Esophagus muscularis mucosa (tissue), 4 donors: ENCODE measurements at regions not wholly inside any gene's neighbourhood (a gene's known extent, or its start where the extent isn't known, plus 50 kb on each side); places are given as distances from the start of the nearest gene placed in this dataset.

ENCODE experiments used
- DNase-seq: peaks from one replicate; pipeline ENCODE4 v3.0.0-alpha.2; 2017; ENCODE audit errors: extremely low spot score
- H3K27ac ChIP-seq, 4 donors: fragments of 200-600 bp; sonication (generic); replicated peaks in 1 of 4; 1 replicate in 3 of 4; 2 replicates in 1 of 4; pipeline ENCODE4 v1.5.1; 2016 to 2019; ENCODE audit warnings: mild to moderate bottlenecking in 1 of 4
- H3K27me3 ChIP-seq, 4 donors: fragments of 200-600 bp; sonication (generic); one replicate each; pipeline versions ENCODE4 v1.5.1 to v1.6.0; 2016 to 2019
- H3K36me3 ChIP-seq, 4 donors: fragments of 200-600 bp; sonication (generic); one replicate each; pipeline ENCODE4 v1.5.1; 2016 to 2019
- H3K4me1 ChIP-seq, 4 donors: fragments of 200-600 bp; sonication (generic); one replicate each; pipeline ENCODE4 v1.5.1; 2016 to 2019
- H3K4me3 ChIP-seq, 4 donors: fragments of 200-600 bp; sonication (generic); 1 replicate in 2 of 4; 2 replicates in 2 of 4; pipeline ENCODE4 v1.5.1; 2016 to 2019; ENCODE audit warnings: mild to moderate bottlenecking in 4 of 4, moderate library complexity in 1 of 4
- H3K9me3 ChIP-seq, 4 donors: fragments of 200-600 bp; sonication (generic); 1 replicate in 3 of 4; 2 replicates in 1 of 4; pipeline ENCODE4 v1.5.1; 2016 to 2019
- CTCF ChIP-seq, 3 experiments: fragments of 200-600 bp in 2 of 3; fragments of 450-650 bp in 1 of 3; sonication (generic) in 2 of 3; IDR thresholded peaks; one replicate each; pipeline ENCODE4 v1.5.1; 2017 to 2019; ENCODE audit warnings: antibody characterized with exemption in 3 of 3, mild to moderate bottlenecking in 2 of 3, moderate library complexity in 1 of 3
- EP300 ChIP-seq: sonication (generic); formaldehyde crosslinking; IDR thresholded peaks from one replicate; pipeline ENCODE4 v1.6.1; 2017; ENCODE audit warnings: antibody characterized with exemption
- POLR2A ChIP-seq: fragments of 450-650 bp; IDR thresholded peaks from one replicate; pipeline ENCODE4 v1.6.1; 2017; ENCODE audit warnings: antibody characterized with exemption, moderate library complexity, mild to moderate bottlenecking, low read depth
- POLR2AphosphoS5 ChIP-seq, 2 donors: sonication (generic); formaldehyde crosslinking; IDR thresholded peaks; one replicate each; pipeline ENCODE4 v1.6.1; 2017; ENCODE audit warnings: antibody characterized with exemption in 2 of 2
- WGBS: methylation state at CpG from one replicate; pipeline ENCODE4 v1.1.5; 2018; 5-methylcytosine and 5-hydroxymethylcytosine counted together
- intact Hi-C: fragments of 100-400 bp; cut with DNase I; formaldehyde crosslinking; loops from one replicate; pipeline ENCODE4 v1.15.1; 2023

GRCh38 chr20:60170116-60170515 lies 211.9 kb downstream of the CDH26 start:
- H3K9me3 ChIP-seq, result no peaks in the 10 kb centered on the region
- H3K4me1 ChIP-seq, result no peaks in the 10 kb centered on the region
- no peaks in the 10 kb centered on the region for H3K27me3 ChIP-seq
- no peak overlapping the region for H3K4me3 ChIP-seq
- TF ChIP-seq POLR2A (no peak), CTCF (IDR thresholded peaks at IDR 0.05) (no peak), POLR2AphosphoS5 (IDR thresholded peaks at IDR 0.05) (no peak), EP300 (no peak)
- DNase-seq, result no peak
- H3K27ac ChIP-seq, result no peak overlapping the region
- no peaks in the 10 kb centered on the region for H3K36me3 ChIP-seq
- whole genome bisulfite sequencing, result 79% methylated on average over 3 of the region's 3 CpGs
- intact Hi-C loops, result no loop called here

- intact Hi-C loops, result no loop called here
- H3K36me3 ChIP-seq, result no peaks in the 10 kb centered on the region
- no peak for DNase-seq
- H3K4me1 ChIP-seq, result no peaks in the 10 kb centered on the region
- H3K4me3 ChIP-seq, result no peak overlapping the region
- H3K27ac ChIP-seq, result no peak overlapping the region
- TF ChIP-seq CTCF (IDR thresholded peaks at IDR 0.05) (no peak), POLR2A (no peak), EP300 (no peak), POLR2AphosphoS5 (IDR thresholded peaks at IDR 0.05) (no peak)
- no peaks in the 10 kb centered on the region for H3K27me3 ChIP-seq
- H3K9me3 ChIP-seq, result no peaks in the 10 kb centered on the region
These were observed 213.1 kb downstream of the CDH26 start for GRCh38 chr20:60171313-60171712.

GRCh38 chr20:60171738-60172137 lies 213.5 kb downstream of the CDH26 start:
- Histone ChIP-seq H3K27ac (no peak overlapping the region), H3K36me3 (no peaks in the 10 kb centered on the region), H3K9me3 (no peaks in the 10 kb centered on the region), H3K4me1 (no peaks in the 10 kb centered on the region), H3K4me3 (no peak overlapping the region), H3K27me3 (no peaks in the 10 kb centered on the region)
- 80% methylated on average over 4 of the region's 4 CpGs for WGBS
- no peak for TF ChIP-seq POLR2AphosphoS5 (IDR thresholded peaks at IDR 0.05)
- TF ChIP-seq POLR2A, result no peak
- TF ChIP-seq CTCF (IDR thresholded peaks at IDR 0.05), result no peak
- TF ChIP-seq EP300, result no peak
- DNase-seq, result no peak
- intact Hi-C loops, result no loop called here

- intact Hi-C loops, result no loop called here
- Histone ChIP-seq H3K9me3 (no peaks in the 10 kb centered on the region), H3K4me3 (no peak overlapping the region), H3K36me3 (no peaks in the 10 kb centered on the region), H3K27ac (no peak overlapping the region), H3K4me1 (no peaks in the 10 kb centered on the region), H3K27me3 (peaks cover 0 to 2% (median 0%) of the 10 kb centered on the region in 4 donors)
- peak; percentile 39 for DNase-seq
- TF ChIP-seq POLR2AphosphoS5 (IDR thresholded peaks at IDR 0.05) (no peak), POLR2A (no peak)
- WGBS, result 84% methylated on average over 8 of the region's 8 CpGs
These were observed 214.2 kb downstream of the CDH26 start for GRCh38 chr20:60172346-60172984.

GRCh38 chr20:60177080-60177479 lies 218.9 kb downstream of the CDH26 start:
- intact Hi-C loops, result no loop called here
- H3K4me1 ChIP-seq, result no peaks in the 10 kb centered on the region
- no peak overlapping the region for H3K27ac ChIP-seq
- DNase-seq, result no peak
- H3K36me3 ChIP-seq, result no peaks in the 10 kb centered on the region
- peaks cover 0 to 11% (median 0%) of the 10 kb centered on the region in 4 donors for H3K27me3 ChIP-seq
- WGBS, result 76% methylated on average over 5 of the region's 5 CpGs
- TF ChIP-seq CTCF (IDR thresholded peaks at IDR 0.05) (no peak), POLR2AphosphoS5 (IDR thresholded peaks at IDR 0.05) (no peak), POLR2A (no peak), EP300 (no peak)
- H3K4me3 ChIP-seq, result no peak overlapping the region
- H3K9me3 ChIP-seq, result no peaks in the 10 kb centered on the region
